ENCODE measurements at regions not wholly inside any gene's neighbourhood (a gene's known extent, or its start where the extent isn't known, plus 50 kb on each side); places are given as distances from the start of the nearest gene placed in this dataset.

DNA sequence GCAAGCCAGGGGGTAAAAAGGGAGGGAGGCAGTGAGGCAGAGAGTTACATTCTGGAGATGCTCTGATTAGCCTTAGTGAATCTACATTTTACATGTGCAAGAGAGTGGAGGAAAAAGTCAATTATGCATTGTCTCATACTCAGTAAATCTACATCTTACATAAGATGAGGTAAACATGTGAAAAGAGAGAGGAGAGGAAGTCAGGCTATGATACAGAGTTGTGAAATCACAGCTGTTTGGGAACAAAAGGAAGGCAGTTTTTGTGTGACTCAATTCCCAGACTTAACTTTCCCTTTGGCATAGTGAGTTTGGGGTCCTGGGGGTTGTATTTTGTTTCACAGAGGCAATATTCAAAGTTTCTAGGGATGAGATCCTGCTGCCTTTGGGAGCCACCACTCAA lies 67.8 kb downstream of the GP2 start:
- FAIRE-seq (no peak), DNase-seq (ENCODE audit: low spot score in 2 of 2) (no peak)

DNA sequence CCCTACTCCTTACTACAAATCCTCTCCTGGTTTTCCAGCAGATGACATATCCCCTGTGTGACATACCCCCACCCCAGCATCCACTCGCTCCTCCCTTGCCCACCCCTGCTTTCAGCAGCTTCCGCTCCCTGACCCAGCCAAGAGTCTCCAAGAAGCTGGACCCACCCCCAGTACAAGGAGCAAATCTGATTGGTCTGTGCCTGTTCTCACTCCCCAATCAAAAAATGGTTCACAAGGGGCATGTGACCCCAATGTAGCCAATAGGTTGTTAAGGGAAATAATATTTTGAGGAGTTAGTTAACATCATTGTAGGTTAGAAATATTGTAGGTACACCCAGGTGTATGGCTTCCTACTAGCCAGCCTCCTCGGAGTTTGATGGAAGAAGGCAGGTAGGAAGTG lies 70.1 kb downstream of the GP2 start:
- no peak for FAIRE-seq
- no peak for DNase-seq (ENCODE audit: low spot score in 2 of 2)

DNA sequence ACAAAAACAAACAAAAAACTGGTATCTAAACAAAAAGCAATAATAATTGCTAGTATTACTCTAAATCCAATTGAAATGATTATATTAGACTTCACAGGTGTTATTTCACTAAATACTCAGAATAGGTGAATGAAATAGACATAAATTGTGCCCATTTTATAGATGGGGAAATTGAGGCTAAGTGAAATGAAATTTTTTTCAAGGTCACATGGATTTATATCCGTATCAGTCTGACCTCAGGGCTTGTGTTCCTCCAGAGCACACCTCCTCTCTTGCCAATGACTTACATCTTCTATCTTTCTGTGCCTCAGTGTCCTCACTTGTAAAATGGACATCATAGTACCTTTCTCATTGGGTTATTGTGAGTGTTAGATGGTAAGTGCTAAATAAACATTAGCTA lies 72.3 kb downstream of the GP2 start:
- DNase-seq (ENCODE audit: low spot score in 2 of 2) (no peak), FAIRE-seq (no peak)

DNA sequence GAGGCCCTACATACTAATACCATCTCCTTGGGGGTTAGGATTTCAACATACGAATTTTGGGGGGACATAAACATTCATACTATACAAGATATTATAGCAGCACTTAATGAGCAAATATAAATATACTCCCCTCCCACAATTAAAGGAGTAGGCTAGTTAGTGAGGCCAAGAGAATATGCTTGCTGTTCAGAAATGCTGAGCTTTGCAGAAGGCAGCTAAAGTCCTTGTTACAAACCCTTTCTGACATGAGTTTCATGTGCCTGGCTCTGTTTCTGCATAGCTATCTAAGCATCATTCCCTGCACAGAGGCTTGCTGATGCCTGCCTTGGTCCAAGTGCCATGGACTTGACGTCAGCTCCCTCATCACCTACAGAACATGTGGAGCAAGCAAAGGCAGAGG lies 73.5 kb downstream of the GP2 start:
- FAIRE-seq (no peak), DNase-seq (ENCODE audit: low spot score in 2 of 2) (no peak)

DNA sequence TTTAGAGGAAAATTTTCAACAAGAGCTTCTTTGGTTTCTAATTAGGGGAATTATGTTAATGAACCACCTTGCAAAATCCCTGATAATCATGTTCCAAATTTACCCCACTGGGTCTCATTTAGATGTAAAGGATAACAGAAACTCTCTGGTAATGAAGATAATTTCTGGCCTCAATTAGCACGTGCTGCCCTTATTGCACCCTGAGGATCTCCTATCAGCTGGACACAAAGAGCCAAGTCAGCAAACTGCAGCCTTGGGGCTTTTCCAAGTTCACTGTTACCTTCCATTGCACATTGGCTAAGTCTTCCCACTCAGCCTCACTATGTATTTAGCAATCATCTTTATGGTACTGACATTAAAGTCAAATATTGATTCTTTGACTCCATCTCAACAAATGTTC lies 78.1 kb downstream of the GP2 start:
- DNase-seq (ENCODE audit: low spot score in 2 of 2) (no peak), FAIRE-seq (no peak)

DNA sequence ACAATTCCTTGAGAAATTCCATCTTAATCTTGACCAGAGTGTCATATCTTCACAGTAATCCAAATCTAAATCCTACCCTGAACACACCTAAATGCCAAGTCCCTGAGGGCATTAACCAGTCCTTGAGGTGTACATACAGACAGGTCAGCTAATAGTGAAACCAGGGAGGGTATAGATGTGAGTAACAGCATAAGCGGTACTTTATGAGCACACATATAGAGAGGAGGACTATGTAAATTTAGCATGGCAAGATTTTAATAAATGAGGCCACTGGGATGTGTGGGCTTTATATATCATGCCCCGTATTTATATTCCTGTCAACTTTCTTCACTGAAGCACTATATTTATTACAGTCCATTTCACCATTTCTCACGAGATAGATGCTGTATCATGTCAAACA lies 80.2 kb downstream of the GP2 start:
- DNase-seq (ENCODE audit: low spot score in 2 of 2) (no peak), FAIRE-seq (no peak)

DNA sequence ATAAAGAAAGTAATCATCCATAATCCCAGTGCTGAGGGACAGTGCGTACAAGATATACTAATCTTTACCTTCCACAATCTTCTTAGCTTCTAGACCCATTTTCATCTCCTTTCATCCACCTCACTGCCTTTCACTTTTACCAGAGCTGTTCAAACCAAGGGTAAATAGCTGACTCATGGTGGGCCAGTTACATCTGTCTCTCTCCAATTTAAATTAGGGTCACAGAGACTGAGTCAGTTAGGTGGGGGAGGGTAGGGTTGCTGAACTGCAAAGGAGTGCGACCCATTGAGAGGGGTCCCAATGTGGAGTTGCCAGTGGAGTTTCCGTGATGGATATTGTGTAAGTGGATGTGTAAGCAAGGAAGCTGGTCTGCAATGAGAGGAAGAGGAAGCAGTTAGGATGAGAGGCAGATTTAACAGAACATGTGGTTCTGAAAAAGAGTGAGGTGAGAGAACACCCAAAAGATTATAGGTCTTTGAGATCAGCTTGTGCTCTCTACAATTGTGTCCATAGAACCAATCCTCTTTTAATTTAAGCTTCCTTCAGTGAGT lies 83.5 kb downstream of the GP2 start:
- no peak for FAIRE-seq
- DNase-seq (ENCODE audit: low spot score in 2 of 2): no peak

DNA sequence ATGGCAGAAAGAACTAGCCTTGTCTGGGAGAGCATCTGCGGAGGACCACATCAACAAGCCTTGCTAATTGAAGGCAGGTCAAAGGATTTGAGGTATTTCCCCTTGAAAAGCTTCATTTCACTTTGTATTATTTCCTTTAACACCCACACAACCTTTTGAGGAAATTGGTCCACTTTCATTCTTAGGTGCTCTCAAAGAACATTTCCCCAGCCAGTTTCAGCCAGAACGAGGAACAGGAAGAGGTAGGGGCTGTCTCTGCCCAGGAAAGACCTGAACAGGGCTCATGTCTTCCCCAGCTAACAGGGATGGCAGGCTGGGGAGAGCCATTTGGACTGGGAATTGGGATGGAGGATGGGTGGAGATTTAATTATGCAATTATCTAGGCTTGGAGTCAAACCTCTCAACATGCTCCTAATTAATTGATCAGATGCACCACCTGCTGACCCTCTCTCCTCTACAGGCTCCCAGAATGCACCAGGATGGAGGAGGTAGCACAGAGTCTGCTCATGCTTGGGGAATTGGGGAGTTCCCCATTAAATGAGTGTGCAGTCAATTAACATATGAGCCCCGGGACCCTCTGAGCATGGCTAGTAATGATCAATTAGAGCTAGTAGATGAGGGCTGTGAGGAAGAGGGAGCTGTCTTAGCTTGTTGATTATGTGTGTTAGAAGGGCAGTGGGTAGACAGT lies 84.6 kb downstream of the GP2 start:
- DNase-seq (ENCODE audit: low spot score in 2 of 2): no peak

DNA sequence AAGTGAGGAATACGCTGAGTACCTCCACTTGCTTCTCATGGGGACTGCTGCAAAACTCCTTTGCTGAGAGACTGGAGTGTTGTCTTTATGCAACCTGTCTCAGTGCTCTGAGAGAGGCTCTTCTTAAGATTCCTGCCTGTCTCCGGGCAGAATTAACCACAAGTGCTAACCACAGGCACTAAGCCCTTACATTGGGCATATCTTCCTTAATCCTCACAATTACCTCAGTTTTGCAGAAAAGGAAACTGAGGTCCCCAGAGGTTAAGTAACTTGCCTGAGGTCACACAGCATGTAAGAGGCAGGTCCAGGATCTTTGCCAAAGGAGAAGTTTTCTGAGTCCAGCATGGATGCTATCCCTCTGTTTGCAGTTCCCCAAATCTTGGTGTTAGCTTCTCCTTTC lies 86.0 kb downstream of the GP2 start:
- no peak for FAIRE-seq
- DNase-seq (ENCODE audit: low spot score in 2 of 2): no peak

More for the DNA sequence above, 84.6 kb downstream of the GP2 start:
- FAIRE-seq: no peak

DNA sequence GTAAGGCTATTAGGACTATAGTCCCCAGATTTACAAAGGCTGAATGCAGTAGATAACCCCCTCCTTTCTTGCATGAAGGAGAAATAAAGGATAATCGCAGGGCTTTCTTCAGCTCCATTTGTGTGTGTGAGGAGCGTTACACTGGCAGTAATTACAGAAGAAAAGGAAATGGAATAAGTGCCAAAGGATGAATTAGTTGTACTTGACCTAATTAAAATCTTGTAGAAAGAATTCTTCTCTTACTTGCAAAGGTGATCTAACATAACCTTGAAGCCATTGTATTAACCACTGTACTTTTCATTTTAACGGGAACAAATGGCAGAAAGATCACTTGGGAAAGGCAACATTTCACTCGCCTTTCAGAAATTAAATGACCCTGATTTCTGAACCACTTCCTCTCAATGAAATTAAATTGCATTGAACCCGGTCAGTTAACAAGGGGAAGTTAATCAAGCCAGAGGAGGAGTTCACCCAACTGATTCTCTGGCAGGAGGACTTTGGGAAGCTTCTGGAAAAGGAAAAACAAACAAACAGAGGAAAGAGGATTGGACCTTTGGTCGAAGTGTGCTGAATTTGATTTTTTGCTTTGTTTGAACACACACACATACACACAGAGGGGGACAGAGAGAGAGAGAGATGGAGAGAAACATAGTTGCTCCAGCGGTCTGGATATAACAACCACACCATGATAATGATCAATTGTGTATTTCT lies 90.6 kb downstream of the GP2 start:
- no peak for DNase-seq (ENCODE audit: low spot score in 2 of 2)
- no peak for FAIRE-seq

DNA sequence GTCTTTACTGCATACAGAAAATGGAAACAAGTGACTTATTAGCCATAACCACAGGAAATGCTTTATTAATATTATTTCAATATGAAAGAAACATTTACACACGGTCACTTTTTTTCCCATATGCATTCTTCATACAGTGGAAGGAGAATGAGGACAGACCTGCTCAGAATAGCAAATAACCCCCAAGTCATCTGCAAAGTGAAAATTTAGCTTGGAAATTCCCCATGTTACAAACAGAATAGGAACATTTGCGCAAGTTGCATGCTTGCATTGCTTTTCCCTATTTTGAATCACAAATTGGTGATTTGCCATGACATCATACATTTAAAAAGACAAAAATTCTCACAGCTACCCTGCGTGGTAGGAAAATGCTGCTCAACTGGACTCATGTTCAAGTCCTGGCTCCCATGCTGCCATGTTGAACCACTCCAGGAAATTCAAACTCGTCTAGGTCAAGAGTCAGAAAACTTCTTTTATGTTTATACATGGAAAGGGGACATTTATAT lies 102.0 kb downstream of the GP2 start:
- DNase-seq (ENCODE audit: low spot score in 2 of 2) (no peak), FAIRE-seq (no peak)

DNA sequence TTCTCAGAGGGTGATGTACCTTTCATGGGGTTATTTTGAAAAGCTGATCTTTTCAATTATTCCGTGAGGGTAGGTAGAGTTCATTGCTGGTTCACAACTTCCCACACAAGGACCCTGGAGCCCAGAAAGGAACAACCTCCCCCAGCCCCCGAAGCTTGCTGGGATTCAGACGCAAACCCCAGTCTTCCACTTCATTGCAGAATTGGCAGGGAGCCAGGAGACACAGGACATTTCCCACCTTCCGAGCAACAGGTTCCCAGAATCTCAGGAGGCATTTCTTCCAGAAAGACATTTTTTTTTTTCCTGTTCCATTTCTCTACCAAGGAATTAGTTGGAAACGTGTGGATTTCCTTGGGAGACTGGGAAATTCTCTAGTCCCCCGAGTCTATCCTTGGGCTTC lies 106.1 kb downstream of the GP2 start:
- FAIRE-seq (no peak), DNase-seq (ENCODE audit: low spot score in 2 of 2) (no peak)

DNA sequence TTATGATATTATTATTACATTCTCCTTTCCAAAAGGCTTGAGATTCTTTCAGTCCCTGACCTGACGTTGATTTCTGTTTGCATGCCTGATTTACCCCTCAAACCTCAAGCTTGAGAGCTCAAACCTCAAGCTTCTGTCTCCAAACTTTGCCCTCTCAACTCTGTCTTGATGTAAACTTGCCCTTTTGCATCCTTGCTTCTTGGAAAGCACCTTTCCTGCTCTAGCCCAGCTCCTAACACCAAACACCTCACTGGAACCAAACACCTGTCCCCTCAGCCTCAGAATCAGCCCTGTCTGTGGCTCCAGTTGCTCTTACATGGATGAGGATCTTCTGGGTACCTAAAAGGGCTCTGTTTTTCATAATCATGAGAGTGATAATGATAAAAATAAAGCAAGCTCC lies 109.2 kb downstream of the GP2 start:
- no peak for FAIRE-seq
- no peak for DNase-seq (ENCODE audit: low spot score in 2 of 2)

DNA sequence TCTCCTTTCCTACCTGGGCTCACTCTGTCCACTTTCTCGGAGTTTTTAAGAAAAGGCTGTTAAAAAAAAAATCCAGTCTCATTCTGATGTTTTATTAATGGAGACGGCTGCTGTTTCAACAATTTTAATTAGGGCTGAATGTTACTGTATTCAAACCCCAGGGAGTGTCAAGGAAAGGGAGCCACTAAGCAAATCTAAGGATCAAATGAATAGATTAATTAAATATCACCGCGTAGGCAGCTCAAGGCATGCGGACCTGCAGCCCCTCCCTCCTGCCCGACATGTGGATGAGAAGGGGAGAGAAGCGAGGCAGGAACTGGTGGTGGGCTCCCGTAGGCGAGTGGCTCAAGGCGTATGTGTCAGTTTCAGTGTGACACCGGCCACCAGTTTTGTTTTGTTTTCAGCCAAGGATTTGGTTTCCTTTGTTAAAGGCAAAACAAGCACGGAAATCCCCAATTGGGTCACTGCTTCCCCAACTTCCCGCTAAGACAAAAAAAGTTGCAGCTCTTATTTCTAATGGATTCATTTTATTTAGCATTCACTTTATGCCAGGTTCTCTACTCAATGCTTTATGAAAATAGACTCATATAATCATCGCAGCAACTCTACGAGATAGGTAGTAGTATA lies 110.6 kb downstream of the GP2 start:
- DNase-seq (ENCODE audit: low spot score in 2 of 2) (no peak), FAIRE-seq (no peak)

DNA sequence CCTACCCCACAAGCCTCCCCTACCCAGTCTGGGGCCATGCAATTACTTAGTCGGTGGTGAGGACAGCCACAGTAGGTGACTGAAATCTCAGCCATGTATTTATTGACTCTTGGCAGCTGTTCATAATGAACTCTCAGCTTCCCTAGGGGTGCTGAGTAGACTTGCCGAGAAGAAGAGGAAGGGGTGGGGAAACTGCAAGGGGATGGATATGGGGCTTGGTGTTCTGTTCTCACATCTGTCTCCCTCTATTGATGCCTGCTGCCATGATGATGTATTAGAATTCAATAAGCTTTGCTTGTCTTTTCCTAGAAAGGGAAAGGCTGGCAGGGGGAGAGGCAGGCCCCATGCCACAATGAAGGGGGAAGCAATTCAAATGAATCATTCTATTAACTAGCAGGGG lies 112.9 kb downstream of the GP2 start:
- DNase-seq (ENCODE audit: low spot score in 2 of 2) (no peak), FAIRE-seq (no peak)

DNA sequence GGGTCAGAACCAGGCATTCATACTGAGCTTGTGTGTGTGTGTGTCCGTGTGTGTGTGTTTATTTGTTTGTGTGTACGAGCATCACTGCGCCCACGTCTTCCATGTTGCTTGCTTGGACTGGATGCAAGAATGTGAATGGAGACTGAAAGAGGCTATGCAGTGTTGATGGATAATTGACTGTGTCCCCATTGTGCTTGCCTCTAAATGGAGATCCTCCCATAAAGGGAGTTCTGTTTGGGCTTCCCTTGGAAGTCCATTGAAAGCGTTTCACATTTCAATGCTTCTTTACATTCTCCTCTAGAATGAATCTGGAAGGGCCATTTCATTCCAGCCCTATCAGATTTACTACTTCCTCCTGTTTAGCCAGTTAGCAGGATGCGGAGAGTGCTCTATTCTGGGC lies 124.0 kb downstream of the GP2 start:
- FAIRE-seq: no peak
- DNase-seq (ENCODE audit: low spot score in 2 of 2): no peak

DNA sequence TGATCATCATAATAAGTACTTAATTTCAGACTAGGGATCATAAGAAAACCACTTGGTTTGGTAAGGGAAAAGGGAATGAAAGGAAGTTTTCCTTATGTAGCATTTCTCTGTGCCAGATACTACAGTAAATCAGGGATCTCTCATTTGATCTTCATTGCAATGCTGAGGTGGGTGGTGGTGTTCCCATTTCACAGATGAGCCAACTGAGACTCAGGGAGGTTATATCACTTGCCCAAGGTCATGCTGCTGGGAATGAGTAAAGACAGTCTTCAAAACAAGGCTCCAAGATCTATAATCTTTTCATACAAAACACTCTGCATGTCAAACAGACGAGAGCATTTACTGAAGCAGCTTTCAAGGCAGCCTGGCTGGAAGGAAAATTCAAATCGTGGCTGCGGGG lies 124.6 kb downstream of the GP2 start:
- FAIRE-seq (no peak), DNase-seq (ENCODE audit: low spot score in 2 of 2) (no peak)

DNA sequence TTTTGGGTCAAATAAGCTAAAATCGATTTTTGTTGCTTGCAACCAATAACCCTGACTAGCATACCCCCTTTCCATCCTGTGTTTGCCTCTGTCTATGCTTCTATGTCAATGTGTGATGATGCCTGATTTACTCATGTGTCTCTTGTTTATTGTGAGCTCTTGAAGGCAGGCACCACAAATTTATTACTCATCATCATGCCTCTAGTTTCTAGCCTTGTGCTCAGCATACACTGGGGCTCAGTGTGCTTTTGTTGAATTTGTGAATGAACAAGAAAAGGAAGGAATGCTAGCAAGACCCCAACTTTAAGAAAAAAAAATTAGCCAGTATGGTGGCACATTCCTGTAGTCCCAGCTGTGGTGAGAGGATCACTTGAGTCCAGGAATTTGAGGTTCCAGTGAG lies 119.1 kb upstream of the GPR139 start:
- FAIRE-seq (no peak), DNase-seq (ENCODE audit: low spot score in 2 of 2) (no peak)

DNA sequence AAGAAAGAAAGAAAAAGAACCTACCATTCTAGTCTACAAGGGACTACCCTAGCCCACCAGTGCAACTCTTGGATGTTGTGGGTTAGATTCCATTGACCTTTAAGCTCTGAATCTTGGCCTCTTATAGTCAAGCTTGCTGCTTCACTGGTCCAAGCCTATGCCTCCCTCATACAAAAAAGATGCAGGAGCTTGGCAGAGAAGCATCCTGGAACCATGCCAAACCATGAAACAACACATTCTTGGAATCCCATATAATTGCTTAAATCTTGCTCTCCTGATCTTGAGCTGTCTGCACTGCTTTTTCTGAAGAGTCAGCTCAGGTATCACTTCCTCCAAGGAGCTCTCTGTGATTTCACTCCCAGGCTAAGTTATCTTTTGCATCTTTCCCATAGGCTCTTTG lies 117.9 kb upstream of the GPR139 start:
- no peak for FAIRE-seq
- no peak for DNase-seq (ENCODE audit: low spot score in 2 of 2)

DNA sequence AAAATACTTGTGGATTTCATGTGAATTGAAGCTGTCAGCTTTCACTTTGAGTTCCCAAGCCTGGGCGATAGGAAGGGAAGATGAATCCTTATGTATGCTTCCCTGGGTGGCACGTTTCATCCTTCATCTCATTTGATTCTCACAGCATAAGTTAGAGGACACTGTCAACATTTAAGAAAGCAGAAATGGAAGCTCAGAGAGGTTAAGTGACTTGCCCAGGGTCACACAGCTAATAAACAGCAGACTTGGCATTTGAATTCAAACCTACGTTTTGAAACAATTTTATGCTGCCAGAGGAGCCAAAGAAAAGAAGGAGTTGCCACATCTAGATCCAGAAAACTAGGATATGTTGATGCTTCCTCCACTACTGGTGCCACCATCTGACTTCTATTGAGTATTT lies 108.3 kb upstream of the GPR139 start:
- FAIRE-seq: no peak
- no peak for DNase-seq (ENCODE audit: low spot score in 2 of 2)

DNA sequence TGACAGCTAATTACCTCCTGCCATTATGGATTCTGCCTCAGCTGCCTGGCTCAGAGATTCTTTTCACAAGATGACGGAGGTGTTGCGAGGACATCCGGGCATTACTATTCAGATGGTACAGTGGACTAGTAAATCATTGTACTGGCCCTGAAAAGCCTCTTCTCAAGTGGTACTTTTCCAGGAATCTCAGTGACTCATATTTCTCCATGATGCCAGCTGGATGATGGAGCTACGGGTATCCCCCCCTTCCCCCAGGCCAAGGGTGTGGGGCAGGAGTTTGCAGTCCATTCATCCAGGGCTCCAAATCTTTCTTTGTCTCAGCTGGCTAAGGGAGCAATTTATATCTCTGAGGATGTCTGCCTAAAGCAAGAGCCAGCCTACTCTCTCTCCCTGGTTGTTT lies 107.7 kb upstream of the GPR139 start:
- FAIRE-seq (no peak), DNase-seq (ENCODE audit: low spot score in 2 of 2) (peak in 1 of 2 donors; percentile 5)

DNA sequence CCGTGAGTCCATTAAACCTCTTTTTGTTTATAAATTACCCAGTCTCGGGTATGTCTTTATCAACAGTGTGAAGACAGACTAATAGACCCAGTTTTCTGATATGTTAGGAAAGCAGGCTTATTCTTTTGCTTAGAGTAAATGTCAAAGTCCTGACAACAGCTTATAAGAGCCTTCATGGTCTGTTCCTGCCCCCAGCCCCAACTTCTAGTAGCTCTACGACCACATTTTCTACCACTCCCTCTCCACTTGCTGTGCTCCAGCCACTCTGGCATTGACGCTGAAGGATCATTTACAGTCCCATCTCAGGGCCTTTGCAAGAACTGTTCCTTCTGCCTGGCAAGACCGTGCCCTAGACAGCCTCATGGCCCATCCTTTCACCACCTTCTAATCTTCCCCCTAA lies 104.6 kb upstream of the GPR139 start:
- DNase-seq (ENCODE audit: low spot score in 2 of 2) (no peak), FAIRE-seq (no peak)
